HG02759 (cell line): ENCODE measurements at regions not wholly inside any gene's neighbourhood (a gene's known extent, or its start where the extent isn't known, plus 50 kb on each side); places are given as distances from the start of the nearest gene placed in this dataset.

Experiments used
- ATAC-seq: cut with Tn5 transposase; IDR thresholded peaks from one replicate; pipeline ENCODE4 v1.9.1; 2021; ENCODE audit warnings: mild to moderate bottlenecking, moderate library complexity; ENCODE audit not compliant: unreplicated experiment

DNA sequence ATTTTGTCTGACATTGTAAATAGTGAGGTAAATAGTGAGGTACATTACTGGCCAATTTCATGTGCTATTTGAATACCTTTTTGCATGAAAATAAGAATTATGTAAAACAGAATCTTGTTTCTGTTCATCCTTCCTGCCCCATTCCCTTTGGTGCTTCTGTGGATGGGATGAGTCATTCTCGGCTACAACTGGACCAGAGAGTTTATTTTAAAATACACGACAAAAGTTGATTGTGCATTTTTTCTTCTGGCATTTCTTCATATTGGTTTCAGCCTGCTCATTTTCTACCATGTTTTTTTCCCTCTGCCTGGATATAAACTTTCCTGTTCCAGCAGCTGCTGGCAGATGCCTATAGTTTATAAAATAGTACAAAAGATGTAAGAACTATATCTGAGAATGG is 107.5 kb downstream of the CYSLTR2 start:
- ATAC-seq: no peak

DNA sequence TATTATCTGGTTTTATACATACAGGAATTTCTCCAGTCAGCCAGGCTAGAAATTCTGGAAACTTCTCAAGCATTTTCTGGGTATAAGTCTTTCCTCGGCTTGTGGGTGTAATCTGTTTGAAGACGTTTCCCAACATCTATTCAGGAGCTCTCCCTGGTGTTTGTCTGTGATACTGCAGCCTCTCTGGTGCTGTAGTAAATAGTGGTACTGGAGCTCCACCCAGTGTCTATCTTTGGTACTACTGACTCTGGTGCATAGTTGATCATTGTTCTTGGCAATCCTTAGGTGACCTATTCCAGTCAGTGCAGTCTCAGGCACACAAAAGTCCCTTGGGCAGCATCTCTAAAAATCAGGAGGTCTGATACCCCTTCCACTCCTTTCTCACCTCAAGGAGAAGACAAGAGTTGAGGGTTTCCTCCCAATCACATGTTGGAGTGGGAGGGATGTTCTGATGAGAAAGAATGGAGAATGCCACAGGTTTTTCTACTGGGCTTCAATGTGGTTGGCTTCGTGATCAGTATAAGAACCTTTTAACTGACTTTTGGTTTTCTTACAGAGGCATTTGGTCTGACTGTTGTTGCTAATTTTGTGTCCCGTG is 115.5 kb downstream of the CYSLTR2 start:
- ATAC-seq: peak; percentile 95

DNA sequence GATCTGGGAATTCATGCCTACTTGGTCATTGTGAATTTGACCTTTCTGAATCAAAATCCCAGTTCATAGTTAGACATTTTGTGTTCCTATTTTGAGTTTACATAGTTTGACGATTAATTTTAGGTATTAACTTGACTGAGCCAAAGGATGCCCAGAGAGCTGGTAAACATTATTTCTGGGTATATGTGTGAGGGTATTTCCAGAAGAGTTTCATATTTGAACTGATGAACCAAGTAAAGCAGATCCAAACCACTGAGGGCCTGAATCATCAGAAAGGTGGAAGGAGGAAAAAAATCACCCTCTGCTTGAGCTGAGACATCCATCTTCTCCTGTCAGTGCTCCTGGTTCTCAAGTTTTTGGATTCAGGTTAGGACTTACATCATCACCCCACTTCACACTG is 116.6 kb downstream of the CYSLTR2 start:
- no peak for ATAC-seq

DNA sequence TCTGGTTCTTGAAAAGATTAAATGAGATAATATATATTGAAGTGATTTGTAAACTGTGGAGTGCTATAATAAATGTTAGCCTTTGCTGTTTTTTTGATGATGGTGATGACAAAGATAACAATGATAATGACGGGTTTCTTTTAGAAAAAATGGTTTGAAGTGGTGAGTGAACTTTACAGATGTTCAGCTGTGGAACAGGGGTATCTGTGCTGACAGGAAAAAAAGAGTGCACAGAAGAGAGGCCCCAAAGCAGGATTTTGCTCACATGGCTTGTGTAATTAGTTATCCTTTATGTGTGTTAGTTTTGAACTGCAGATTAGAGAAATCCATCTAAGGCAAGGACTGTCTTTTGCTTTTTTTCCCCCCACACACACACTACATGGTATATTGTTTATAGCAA is 119.2 kb downstream of the CYSLTR2 start:
- no peak for ATAC-seq

DNA sequence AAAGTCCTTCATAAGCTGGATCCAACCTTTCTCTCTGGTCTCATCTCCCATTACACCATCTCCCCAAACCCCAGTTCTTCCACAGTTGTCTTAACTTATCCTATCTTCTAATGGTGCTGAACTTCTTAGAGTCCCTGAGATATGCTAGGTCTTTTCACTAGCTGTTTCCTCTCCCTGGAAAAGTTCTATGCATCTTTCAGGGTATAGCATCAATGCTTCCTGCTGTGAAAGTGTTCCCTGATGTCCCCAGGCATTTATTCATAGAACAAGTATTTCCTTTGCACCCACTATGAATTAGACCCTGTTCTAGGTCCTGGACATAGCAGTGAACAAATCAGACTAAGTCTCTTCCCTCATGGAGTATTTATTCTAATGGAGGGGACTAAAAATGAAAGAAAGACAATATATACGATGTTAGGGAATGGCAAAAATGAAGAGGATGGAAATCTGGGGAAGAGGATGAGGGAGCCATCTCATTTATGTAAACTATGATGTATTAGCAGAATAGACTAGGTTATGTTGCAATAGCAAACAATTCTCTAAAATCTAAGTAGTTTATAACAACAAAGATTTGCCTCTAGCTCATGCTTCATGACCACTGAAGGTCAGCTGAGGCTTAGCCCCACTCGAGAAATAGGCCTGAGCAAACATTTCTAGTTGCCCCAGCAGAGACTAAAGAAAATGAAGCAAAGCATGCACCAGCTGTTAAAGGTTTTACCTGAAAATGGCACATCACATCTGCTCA is 120.0 kb downstream of the CYSLTR2 start:
- no peak for ATAC-seq

DNA sequence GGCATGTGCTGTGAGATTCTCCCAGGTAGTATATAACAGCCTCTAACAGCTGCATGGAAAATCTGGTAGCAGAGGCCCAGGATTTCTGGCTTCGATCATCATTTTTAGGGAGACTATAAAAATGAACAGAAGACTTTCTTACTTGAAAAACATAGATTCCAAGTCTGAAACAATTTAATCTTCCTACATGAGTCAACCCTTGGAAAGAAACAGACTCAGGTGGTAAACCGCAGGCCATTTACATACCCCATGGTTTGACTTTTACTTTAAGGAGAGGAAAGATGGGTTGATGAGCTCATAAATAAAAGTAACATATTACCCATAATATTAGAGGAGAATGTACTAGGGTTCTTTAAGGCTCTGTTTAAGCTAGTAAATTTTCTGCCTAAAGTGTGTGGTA is 121.6 kb downstream of the CYSLTR2 start:
- no peak for ATAC-seq

DNA sequence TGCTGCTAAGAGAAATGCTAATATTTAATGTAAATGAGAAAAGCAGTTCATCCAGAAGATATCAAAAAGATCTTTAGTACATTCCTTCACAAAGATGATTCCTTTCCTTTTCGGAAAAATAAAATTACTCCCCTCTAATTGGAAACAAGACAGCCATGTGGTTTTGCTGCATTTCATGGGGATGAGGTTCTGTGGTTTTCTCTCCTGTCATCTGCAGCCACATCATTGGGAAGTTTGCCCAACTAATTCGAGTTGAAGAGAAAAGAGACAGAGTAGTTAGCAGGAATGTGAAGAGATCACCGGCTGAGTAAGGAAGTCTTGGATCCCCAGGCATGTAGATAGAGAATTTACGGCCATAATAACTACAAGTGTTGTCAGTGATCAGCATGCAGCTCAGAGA is 122.1 kb downstream of the CYSLTR2 start:
- ATAC-seq: no peak

DNA sequence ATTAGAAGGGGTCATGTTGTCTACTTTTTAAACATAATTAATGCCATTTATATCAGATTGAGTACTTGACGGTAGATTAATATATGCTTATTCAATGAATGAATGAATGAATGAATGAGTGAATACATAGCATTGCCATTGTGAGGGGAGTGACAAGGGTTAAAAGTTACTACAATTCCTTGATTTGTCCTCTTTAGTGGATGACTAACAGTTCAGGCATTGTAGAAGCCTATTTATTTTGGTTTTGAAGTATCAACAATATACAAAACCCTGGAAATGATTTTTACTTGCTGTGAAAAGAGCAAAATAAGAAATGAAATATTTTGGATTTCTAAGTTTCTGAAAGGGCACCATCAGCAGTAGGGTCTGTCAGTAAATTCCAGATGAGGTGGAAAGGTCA is 122.7 kb downstream of the CYSLTR2 start:
- no peak for ATAC-seq

DNA sequence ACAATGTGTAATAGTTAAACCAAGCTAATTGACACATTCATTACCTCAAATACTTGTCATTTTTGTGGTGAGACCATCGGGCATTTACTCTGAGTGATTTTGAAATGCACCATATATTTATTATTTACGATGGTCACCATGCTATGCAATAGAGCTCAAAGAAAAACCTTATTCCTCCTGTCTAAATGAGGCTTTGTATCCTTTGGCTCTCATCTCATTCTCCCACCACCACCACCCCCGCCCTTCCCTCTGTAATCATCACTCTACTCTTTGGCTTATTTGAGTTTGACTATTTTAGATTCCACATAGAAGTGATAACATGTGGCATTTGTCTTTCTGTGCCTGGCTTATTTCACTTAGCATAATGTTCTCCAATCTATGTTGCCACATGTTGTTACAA is 124.9 kb downstream of the CYSLTR2 start:
- ATAC-seq: no peak

DNA sequence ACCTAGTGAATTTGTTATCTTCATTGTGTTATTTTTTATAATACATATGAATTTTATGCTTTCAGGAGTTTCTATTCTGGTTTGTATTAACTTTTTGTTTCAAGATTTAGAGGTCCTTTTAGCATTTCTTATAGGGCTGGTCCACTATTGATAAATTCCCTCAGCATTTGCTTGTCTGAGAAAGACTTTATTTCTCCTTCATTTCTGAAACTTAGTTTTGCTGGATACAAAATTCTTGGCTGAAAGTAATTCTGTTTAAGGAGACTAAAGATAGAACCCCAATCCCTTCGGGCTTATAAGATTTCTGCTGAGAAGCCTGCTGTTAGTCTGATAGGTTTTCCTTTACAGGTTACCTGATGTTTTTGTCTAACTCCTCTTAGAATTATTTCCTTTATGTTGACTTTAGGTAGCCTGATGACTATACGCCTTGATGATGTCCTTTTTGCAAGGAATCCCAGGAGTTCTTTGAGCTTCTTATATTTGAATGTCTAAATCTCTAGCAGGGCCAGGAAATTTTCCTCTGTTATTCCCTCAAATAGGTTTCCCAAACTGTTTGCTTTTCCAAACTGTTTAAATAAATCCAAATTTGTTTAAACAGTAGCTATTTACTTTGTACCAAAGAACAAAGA is 127.1 kb downstream of the CYSLTR2 start:
- no peak for ATAC-seq

DNA sequence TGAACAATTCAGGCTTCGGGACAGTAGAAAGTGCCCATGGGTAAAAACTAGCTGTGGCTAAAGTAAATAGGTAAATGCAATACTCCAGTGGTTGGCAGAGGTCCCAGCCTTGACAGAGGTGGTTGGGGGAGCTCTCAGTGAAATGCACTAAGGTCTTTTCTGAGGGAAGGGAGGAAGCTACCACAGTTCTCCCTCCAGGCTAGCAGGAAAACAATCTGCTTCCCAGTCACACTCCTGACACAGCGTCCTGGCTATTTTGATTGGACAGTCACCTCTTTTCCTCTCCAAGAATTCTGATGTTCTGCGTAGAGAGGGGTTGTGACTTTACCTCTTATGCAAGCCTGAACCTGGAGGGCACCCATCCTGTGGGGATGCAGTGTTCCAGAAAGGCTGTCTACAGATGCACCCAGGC is 128.7 kb downstream of the CYSLTR2 start:
- ATAC-seq: no peak

DNA sequence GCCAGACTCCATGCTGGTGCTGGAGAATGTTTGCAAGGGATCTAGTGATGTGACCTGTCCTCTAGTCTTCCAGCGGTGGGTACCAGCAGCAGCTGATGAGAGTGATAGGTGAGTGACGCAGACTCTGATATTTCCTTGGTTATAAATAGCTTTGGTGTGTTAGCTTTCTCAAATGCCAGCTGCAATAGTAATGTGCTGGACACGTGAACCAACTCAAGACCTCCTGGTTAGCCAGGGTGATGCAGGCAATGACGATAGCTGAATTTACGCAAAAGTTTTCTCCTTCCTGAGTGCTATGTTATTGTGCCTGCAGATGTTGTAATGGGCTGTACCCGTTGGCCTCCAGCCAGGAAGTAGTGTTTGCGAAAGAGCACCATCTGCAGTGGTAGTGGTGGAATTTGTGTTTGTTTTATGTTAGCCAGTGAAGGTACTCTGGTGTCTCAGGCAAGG is 129.5 kb downstream of the CYSLTR2 start:
- no peak for ATAC-seq

DNA sequence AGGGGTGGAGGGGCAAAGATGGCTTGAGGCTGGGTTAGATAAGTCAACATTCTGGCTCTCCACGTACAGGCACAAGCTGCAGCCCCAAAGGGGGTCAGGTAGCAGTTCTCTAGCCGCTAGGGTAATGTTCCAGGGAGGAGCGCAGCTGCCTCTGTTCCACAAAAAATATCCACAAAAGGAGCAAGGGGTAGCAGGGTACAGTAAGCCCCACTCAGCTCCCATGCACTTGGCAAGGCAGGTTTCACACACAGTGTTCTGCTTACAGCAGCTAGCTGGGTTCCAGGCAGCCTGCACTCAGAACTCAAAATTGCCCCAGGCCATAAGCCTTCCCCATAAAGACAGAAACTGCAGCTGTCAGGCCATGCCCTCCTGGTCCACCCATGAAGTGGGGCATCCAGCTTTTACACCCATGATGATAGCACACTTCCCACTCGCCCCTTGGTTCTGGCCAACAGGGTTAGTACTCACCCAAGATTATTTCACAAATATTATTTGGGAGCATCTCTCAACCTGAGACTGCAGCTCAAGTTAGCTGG is 130.0 kb downstream of the CYSLTR2 start:
- no peak for ATAC-seq

DNA sequence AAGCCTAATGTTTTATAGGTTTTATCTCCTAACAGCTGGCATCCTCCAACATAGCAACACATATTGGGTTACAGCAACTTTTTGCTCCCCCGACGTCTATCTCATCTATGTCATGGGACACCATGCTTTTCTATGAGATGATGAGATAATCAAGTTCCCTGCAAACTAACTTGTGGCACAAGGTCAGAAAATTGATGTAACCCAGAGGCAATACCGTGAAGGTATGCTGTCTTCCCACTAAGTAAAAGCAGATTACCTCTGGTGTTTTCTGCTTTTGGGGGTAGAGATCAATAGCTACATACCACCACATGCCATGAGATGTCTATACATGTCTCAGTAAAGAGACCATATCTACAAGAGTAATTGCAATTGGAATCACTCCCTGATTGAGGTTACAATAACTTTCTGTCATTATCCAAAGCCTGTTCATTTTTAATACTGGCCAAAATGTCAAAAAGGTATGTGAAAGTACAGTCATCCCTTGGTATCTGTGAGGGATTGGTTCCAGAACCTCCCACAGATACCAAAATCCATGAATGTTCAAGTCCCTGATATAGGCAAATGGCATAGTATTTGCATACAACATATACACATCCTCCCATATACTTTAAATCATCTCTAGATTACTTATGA is 131.3 kb downstream of the CYSLTR2 start:
- no peak for ATAC-seq

DNA sequence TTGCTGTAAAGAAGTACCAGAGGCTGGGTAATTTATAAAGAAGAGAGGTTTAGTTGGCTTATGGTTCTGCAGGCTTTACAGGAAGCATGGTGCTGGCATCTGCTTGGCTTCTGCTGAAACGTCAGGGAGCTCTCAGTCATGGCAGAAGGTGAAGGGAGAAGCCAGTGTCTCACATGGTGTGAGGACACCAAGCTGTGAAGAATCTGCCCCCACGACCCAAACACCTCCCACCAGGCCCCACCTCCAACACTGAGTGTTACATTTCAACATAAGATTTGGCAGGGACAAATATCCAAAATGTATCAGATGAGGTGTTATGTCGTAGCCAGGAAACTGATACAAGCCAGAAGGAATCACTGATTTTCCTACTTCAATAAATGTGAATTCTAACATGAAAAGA is 136.5 kb downstream of the CYSLTR2 start:
- ATAC-seq: no peak

DNA sequence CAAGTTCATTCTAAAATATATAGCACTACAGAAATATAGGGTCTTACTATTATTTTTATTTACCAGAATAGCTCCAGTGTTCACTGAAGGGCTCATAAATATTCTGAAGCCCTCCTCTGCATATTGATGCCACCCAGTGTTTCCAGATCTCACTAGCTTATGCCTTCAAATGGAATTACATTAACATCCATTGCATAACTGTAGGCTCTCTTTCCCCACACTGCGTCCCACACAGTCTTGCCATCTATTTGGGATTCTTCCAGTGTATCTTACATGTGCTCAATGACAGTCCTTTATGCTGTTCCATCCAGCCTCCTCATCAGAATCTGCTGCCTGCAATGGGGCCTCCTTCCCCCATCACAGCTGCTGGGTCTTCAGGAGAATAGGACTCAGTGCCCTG is 137.2 kb downstream of the CYSLTR2 start:
- no peak for ATAC-seq

DNA sequence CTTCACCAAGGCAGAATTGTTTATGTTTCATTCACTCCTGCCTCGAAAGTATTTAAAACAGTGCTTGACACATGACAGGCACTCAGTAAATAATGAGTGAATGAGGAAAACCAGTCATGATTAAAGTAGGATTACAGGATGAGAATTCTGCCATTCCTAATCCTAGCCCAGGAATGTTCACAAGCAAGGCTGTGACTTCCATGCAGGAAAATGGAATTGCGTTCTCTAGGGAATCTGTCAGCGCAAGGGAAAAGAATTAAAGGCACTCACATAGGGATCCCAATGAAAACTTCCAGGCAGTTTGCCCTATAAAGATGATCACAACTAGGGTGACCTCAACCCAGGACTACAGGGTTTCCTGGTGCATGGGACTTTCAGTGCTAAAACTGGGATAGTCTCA is 143.4 kb downstream of the CYSLTR2 start:
- no peak for ATAC-seq

DNA sequence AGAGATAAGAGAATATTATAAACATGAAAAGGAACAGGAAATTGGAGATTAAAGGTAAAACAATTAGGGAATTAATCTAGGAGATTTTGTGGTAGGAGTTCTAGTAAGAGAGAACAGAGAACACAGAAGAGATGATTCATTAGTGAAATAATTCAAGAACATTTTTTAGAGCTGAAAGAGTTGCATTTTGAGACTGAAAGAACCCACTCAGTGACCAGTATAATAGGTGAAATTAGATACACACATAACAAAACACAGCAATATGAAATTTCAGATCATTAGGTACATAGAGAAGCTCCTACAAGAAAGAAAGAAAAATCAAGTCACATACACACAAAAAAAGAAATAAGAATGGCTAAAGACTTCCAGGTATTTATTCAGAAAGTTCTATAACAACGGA is 144.0 kb downstream of the CYSLTR2 start:
- ATAC-seq: no peak

DNA sequence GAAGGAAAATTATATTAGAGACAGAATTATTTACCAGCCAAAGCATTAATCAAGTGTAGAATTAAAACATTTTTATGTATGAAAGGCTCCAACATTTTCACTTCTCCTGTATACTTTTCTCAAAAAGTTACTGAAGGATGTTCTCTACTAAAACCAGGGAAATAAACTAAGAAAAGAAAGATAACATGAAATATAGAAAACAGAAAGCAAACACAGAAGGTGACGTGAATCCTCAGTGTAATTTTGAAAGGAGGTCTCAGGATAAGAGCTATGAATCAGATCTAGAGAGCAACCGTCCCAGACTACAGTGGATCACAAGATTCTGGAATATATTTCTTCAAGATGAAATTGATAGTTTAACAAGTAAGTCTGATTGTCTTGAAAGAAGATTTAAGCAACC is 144.5 kb downstream of the CYSLTR2 start:
- no peak for ATAC-seq

DNA sequence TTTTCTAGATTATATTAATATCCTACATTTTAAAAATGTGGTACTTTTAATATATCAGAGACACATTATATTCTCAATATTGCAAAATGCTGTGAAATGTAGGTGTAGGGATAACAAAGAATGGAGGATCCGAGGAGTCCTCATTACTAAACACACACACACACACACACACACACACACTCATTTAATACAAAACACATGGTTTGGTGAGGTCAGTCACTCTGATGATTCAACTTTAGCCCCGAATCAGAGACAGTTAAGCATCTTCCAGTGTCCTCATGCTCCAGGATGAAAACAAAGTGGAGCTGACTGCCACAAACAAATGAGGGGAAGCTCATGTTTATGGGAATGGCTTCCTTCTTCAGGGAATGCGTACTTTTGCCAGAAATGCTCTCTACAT is 147.5 kb downstream of the CYSLTR2 start:
- ATAC-seq: no peak

DNA sequence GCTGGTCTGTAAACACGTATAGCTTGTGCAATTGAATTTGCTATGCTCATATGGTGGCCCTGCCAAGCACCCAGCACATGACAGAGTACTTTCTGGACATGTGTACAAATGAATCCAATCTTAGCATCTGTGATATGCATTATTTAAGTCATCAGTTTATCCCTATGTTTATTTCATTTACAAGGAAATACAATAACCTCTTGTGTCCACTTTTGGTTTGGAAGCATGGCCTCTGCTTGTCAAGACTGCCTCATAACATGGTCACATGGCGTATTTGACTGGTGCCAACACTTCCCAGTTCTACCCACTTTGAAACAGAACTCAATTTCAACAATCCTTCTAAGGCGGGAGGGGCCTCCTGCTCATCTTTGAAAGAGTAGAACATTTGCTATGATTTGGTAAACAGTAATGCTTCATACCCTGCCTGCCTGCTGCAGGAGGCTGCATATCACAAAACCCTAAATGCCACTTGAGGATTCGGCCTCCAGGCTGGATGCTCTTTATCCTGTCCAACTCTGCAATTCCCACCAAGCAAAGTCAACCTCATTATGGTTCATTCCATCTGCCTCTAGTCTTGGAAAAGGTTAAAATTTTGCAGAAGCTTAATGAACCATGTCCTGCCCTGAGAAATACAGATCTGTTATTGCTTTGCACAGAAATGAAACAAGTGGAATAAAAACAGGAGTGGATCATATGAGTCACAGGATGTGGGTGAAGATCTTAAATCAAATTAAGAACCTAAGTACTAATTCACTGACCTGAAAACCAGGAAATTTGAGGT is 151.3 kb downstream of the CYSLTR2 start:
- ATAC-seq: no peak
